Activated CD4-positive, alpha-beta memory T cell treated with anti-CD3 and anti-CD28 coated beads for 36 hours (primary cell): ENCODE measurements at regions not wholly inside any gene's neighbourhood (a gene's known extent, or its start where the extent isn't known, plus 50 kb on each side); places are given as distances from the start of the nearest gene placed in this dataset.

ENCODE experiments used
- CTCF ChIA-PET: fragments of 350-600 bp; sonication (Branson Sonifier 250); formaldehyde crosslinking; loops from one replicate; lab custom pipeline; 2021; ENCODE audit warnings: antibody characterized with exemption, inconsistent platforms; lab: Charles Lee
- POLR2A ChIA-PET: fragments of 350-600 bp; sonication (Branson Sonifier 250); formaldehyde crosslinking; loops from one replicate; lab custom pipeline; 2021; ENCODE audit warnings: antibody characterized with exemption; lab: Charles Lee
- DNase-seq: peaks from one replicate; pipeline ENCODE4 v3.0.0-alpha.2; 2020
- H3K27ac Mint-ChIP-seq: one replicate; pipeline ENCODE4 v1.8.0; 2021; ENCODE audit warnings: mixed read lengths
- H3K27me3 Mint-ChIP-seq: one replicate; pipeline ENCODE4 v1.8.0; 2021; ENCODE audit warnings: mixed read lengths
- H3K36me3 Mint-ChIP-seq: one replicate; pipeline ENCODE4 v1.8.0; 2021; ENCODE audit warnings: mixed read lengths
- H3K4me1 Mint-ChIP-seq: one replicate; pipeline ENCODE4 v1.8.0; 2021; ENCODE audit warnings: low read depth, mixed read lengths
- H3K4me3 Mint-ChIP-seq: one replicate; pipeline ENCODE4 v1.8.0; 2021; ENCODE audit warnings: mild to moderate bottlenecking, mixed read lengths
- H3K9me3 Mint-ChIP-seq: one replicate; pipeline ENCODE4 v1.8.0; 2021; ENCODE audit warnings: mixed read lengths
- intact Hi-C: fragments of 100-400 bp; cut with micrococcal nuclease; formaldehyde crosslinking; loops from one replicate; pipeline ENCODE4 v1.15.1; 2023

DNA sequence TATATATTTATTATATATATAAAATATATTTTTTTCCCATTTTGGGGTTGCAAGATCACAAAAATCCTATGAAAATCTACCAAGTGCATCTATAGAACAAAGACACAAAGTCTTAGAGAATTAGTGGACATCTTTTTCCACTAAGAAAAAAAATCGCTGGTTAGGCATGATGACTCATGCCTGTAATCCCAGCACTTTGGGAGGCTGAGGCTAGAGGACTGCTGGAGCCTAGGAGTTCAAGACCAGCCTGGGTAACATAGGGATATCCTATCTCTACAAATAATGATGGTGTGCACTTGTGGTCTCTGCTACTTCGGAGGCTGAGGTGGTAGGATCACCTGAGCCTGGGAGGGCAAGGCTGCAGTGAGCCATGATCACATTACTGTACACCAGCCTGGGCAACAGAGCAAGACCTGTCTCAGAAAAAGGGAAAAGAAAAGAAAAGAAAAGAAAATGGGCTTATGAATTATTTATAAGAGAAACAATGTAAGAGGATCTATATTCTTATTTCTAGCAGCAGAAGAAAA, 185.1 kb upstream of the PSMD7 start:
- Mint-ChIP-seq H3K9me3 (no peaks in the 10 kb centered on the region), H3K27ac (no peak overlapping the region), H3K36me3 (no peaks in the 10 kb centered on the region), H3K4me1 (peaks cover 8% of the 10 kb centered on the region), H3K27me3 (no peaks in the 10 kb centered on the region), H3K4me3 (no peak overlapping the region)
- intact Hi-C loops = no loop called here
- CTCF ChIA-PET = no interaction called here
- POLR2A ChIA-PET = no interaction called here
- DNase-seq = no peak

DNA sequence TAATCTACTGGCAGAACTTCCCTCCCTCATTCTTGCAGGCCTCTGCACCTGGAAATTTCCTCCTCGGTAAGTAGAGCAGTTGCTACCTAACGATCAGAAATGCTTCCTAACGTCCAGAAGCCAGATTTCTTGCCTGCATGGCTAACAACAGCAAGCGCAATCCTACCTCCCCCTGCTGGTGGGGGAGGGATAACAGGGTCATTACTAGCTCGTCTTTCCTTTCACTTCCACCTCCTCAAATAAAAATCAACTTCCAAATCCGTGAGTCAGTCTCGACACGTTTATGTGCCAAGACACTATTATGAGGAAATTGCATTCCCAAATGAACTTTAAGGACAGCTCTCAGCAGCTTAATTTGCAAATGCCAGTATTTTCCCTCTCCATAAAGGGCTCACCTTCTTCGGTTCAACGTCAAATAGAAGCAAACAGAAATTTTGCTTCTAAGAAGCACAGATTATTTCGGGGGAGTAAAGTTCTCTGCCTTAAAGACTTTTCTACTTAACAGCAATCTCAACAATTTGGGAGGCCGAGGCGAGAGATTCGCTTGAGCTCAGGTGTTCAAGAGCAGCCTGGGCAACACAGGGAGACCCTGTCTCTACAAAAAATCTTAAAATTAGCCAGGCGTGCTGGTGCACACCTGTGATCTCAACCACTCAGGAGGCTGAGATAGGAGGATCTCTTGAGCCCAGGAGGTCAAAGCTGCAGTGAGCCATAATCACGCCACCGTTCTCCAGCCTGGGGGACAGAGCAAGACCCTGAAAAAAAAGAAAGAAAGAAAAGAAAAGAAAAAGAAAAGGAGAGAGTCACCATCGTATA, 188.6 kb upstream of the PSMD7 start:
- CTCF ChIA-PET = interaction anchor here (0.5 to 1.8 kb wide), 8 partner anchors 9 to 1617 kb away, joined by 3 to 8 read pairs (median 3); no protein-coding TSS in a partner anchor
- Mint-ChIP-seq H3K27ac (no peak overlapping the region), H3K36me3 (no peaks in the 10 kb centered on the region), H3K4me1 (peaks cover 8% of the 10 kb centered on the region), H3K9me3 (no peaks in the 10 kb centered on the region), H3K27me3 (no peaks in the 10 kb centered on the region), H3K4me3 (no peak overlapping the region)
- DNase-seq = peak; percentile 33
- POLR2A ChIA-PET = no interaction called here
- intact Hi-C loops = no loop called here

DNA sequence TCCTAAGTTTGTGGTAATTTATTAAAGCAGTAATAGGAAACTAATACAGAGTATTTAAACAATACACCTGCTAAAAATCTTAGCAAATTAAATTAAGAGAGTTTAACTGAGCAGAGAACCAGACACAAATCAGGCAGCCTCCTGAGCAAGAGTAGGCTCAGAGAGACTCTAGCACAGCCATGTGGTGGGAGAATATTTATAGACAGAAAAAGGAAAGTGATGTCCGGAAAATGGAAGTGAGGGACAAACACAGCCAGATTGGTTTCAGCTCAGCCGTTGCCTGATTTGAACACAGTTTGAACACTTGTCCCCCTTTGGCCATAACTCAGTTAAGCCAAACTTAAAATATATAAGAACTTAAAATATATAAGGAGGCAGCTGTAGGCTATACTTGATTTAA, 192.6 kb upstream of the PSMD7 start:
- Mint-ChIP-seq H3K27me3 (peaks cover 4% of the 10 kb centered on the region), H3K27ac (no peak overlapping the region), H3K9me3 (peaks cover 2% of the 10 kb centered on the region), H3K4me1 (peaks cover 8% of the 10 kb centered on the region), H3K4me3 (no peak overlapping the region), H3K36me3 (no peaks in the 10 kb centered on the region)
- DNase-seq = no peak
- POLR2A ChIA-PET = no interaction called here
- intact Hi-C loops = no loop called here
- CTCF ChIA-PET = no interaction called here

DNA sequence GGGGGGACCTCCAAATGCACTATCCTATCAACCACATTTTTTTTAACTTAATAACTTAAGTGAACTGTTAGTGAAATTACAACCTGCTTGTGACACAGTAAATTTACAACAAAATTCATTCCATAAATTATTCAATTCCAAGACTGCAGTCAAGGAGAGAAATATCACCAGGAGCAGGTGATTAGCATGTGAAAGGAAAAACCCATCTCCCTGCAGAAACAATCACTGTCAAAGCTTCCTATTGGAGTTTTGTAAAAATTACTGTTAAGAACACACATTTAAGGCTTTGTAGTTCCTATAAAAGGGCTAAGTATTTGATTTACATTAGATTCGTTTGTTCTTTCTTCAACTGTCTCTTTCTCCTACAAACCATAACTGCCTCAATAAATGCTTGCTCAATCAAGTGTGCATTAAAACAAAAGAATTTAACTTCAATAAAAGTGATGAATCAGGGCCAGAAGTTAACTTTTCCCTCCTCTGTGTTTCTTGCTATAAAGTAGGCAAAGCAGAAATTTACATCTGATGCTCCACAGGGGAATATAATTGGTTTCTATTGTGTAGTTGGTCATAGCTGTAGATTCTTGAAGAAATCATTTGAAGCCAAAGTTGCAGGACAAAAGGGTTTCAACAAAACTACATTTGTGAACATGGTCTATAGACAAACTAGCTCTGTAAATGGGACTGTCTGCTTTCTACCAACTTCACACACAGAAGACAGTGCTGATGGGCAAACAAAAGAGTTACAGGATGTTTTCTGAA, 195.1 kb upstream of the PSMD7 start:
- intact Hi-C loops = no loop called here

GRCh38 chr16:74100395-74101326, 196.0 kb upstream of the PSMD7 start:
- Mint-ChIP-seq H3K4me3 (no peak overlapping the region), H3K27ac (no peak overlapping the region), H3K36me3 (no peaks in the 10 kb centered on the region), H3K4me1 (no peaks in the 10 kb centered on the region), H3K27me3 (peaks cover 4% of the 10 kb centered on the region), H3K9me3 (peaks cover 2% of the 10 kb centered on the region)
- intact Hi-C loops = no loop called here
- CTCF ChIA-PET = no interaction called here
- DNase-seq = no peak
- POLR2A ChIA-PET = no interaction called here

More for the DNA sequence above, 195.1 kb upstream of the PSMD7 start:
- CTCF ChIA-PET = no interaction called here
- no peak overlapping the region for H3K27ac Mint-ChIP-seq
- no peaks in the 10 kb centered on the region for H3K36me3 Mint-ChIP-seq
- POLR2A ChIA-PET = no interaction called here
- H3K4me1 Mint-ChIP-seq = no peaks in the 10 kb centered on the region
- no peak overlapping the region for H3K4me3 Mint-ChIP-seq
- peaks cover 4% of the 10 kb centered on the region for H3K27me3 Mint-ChIP-seq
- no peak for DNase-seq
- H3K9me3 Mint-ChIP-seq = peaks cover 2% of the 10 kb centered on the region

DNA sequence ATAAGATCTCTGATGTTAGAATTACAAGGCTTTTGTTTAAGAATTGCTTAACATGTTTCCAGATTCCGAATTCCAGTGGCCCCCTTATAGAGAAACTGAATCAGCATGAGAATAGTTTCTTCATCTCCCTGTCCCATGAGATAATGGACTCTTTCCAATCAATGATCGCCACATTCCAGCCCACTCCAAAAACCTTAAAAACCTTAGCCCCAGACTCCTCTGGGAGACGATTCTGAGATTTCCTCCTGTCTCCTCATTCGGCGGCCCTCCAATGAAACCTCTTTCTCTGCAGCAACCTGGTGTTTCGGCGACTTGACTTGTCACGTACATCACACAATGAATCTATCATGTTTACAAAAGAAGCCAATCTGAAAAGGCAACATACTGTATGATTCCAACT, 197.1 kb upstream of the PSMD7 start:
- Mint-ChIP-seq H3K27ac (no peak overlapping the region), H3K36me3 (no peaks in the 10 kb centered on the region), H3K9me3 (peaks cover 4% of the 10 kb centered on the region), H3K4me1 (no peaks in the 10 kb centered on the region), H3K27me3 (peaks cover 4% of the 10 kb centered on the region), H3K4me3 (no peak overlapping the region)
- CTCF ChIA-PET = no interaction called here
- intact Hi-C loops = no loop called here
- DNase-seq = no peak
- POLR2A ChIA-PET = no interaction called here

- Mint-ChIP-seq H3K4me1 (no peaks in the 10 kb centered on the region), H3K27ac (no peak overlapping the region), H3K9me3 (peaks cover 2% of the 10 kb centered on the region), H3K27me3 (peaks cover 4% of the 10 kb centered on the region), H3K4me3 (no peak overlapping the region), H3K36me3 (no peaks in the 10 kb centered on the region)
- DNase-seq = no peak
- intact Hi-C loops = no loop called here
- ChIA-PET CTCF (no interaction called here), POLR2A (no interaction called here)
Measured at GRCh38 chr16:74094962-74095361, 201.7 kb upstream of the PSMD7 start.

DNA sequence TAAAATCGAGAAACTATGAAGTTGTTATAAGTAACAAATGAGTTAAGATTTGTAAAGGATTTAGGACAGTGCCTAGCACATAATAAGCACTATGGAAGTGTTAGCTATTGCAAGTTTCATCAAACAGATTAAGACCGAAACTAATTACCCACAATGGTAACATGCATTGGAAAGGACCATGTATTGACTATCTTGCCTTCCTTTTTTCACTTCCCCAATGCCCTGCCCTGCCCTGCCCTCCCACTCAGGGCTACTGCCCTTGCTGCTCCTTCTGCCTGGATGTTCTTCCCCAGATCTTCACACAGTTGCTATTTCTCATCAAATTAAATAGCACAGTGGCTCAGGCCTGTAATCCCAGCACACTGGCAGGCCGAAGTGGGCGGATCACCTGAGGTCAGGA, 202.1 kb upstream of the PSMD7 start:
- H3K27me3 Mint-ChIP-seq = no peaks in the 10 kb centered on the region
- POLR2A ChIA-PET = no interaction called here
- H3K4me3 Mint-ChIP-seq = no peak overlapping the region
- intact Hi-C loops = no loop called here
- no peak for DNase-seq
- CTCF ChIA-PET = no interaction called here
- H3K4me1 Mint-ChIP-seq = no peaks in the 10 kb centered on the region
- H3K27ac Mint-ChIP-seq = no peak overlapping the region
- H3K9me3 Mint-ChIP-seq = peaks cover 2% of the 10 kb centered on the region
- no peaks in the 10 kb centered on the region for H3K36me3 Mint-ChIP-seq

DNA sequence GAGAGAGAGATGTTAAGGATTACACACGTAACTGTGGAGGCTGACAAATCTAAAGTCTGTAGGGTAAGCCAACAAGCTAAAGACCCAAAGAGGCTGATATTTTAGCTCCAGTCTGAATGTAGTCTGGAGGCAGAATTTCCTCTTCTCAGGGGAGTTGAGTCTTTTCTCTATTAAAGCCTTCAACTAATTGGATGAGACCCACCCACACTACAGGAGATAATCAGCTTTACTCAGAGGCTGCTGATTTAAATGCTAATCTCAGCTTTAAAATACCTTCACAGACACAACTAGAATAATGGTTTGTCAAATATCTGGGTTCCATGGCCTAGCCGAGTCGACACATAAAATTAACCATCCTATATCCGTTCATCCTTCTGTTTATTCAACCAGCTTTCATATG, 204.3 kb upstream of the PSMD7 start:
- POLR2A ChIA-PET = no interaction called here
- H3K27ac Mint-ChIP-seq = no peak overlapping the region
- DNase-seq = no peak

DNA sequence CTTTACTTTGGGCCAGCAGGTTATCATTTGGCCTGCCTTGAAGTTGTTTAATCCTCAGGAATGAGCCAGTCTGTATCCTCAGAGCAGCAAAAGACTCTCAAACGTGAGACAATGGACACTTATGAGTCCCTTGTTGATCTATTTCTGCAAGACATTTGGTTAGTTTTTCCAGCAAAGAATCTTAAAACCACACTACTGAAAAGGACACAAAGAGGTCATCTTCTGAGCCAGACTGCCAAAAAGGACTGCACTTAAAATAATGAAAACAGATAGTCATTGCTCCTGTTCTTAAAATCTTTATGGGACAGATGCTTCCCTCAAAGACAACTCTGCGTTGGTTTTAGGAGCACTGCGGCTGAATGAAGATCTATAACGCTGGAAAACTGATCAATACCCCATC, 205.7 kb upstream of the PSMD7 start:
- Mint-ChIP-seq H3K27me3 (no peaks in the 10 kb centered on the region), H3K27ac (no peak overlapping the region), H3K4me3 (no peak overlapping the region), H3K36me3 (no peaks in the 10 kb centered on the region), H3K9me3 (peaks cover 2% of the 10 kb centered on the region), H3K4me1 (no peaks in the 10 kb centered on the region)
- CTCF ChIA-PET = no interaction called here
- intact Hi-C loops = no loop called here
- DNase-seq = no peak
- POLR2A ChIA-PET = no interaction called here

More for the DNA sequence above, 204.3 kb upstream of the PSMD7 start:
- intact Hi-C loops = no loop called here
- Mint-ChIP-seq H3K9me3 (peaks cover 2% of the 10 kb centered on the region), H3K36me3 (no peaks in the 10 kb centered on the region), H3K27me3 (no peaks in the 10 kb centered on the region), H3K4me3 (no peak overlapping the region), H3K4me1 (no peaks in the 10 kb centered on the region)
- CTCF ChIA-PET = no interaction called here

DNA sequence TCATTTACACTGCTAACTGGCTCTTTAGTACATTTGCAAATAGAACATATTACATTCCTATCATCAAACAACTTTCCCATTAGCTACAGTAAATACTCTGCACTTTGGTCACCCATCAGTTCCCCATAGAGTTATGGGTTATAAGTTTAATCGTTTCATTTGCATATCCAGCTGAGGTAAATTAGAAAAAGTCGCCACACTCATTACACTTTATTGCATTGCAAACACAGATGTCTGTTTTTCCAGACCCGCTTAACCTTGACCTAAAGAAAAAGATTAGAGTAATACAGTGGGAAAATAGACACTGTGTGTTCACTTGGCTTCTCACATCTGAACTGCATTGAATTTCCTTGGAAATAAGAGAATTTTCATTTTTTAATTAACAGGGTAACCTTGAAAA, 213.1 kb upstream of the PSMD7 start:
- H3K27me3 Mint-ChIP-seq = no peaks in the 10 kb centered on the region
- H3K27ac Mint-ChIP-seq = no peak overlapping the region
- H3K4me1 Mint-ChIP-seq = no peaks in the 10 kb centered on the region
- H3K9me3 Mint-ChIP-seq = no peaks in the 10 kb centered on the region
- no peak overlapping the region for H3K4me3 Mint-ChIP-seq
- no peak for DNase-seq
- POLR2A ChIA-PET = no interaction called here
- intact Hi-C loops = no loop called here
- H3K36me3 Mint-ChIP-seq = no peaks in the 10 kb centered on the region
- CTCF ChIA-PET = interaction anchor here (0.6 kb wide), 1 partner anchor 503 kb away, joined by 4 read pairs; no protein-coding TSS in a partner anchor

GRCh38 chr16:74080311-74080710, 216.3 kb upstream of the PSMD7 start:
- Mint-ChIP-seq H3K36me3 (no peaks in the 10 kb centered on the region), H3K4me3 (no peak overlapping the region), H3K27ac (no peak overlapping the region), H3K27me3 (no peaks in the 10 kb centered on the region), H3K9me3 (peaks cover 9% of the 10 kb centered on the region), H3K4me1 (no peaks in the 10 kb centered on the region)
- ChIA-PET CTCF (no interaction called here), POLR2A (no interaction called here)
- DNase-seq = no peak
- intact Hi-C loops = no loop called here
